ENCODE measurements at regions not wholly inside any gene's neighbourhood (a gene's known extent, or its start where the extent isn't known, plus 50 kb on each side); places are given as distances from the start of the nearest gene placed in this dataset.
"Not testable (repeated sequence)": the region's sequence is repeated elsewhere in the genome, so short reads cannot be mapped to it uniquely, and the experiment has no call there.

DNA sequence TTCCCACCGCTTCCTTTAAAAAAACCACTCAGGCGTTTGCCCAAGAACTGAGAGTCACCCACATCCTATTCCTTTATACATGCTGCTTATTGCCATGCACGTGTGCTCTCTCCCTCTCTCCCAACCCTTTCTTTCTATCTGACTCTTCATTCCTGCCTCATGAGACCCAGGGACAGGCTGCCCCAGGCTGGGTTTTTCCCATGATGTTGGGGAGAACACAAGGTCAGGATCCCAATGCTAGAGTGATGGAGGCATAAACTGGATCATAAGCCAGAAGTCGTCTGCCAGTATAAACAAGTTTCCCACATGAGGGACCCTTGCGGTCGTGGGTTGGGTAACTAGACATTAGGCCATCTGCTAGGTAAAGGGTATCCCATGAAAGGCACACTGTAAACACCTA is 64.9 kb downstream of the CD2 start:
- DNase-seq, result no peak

- DNase-seq, result no peak
Observed at GRCh38 chr1:116820369-116820768, 66.1 kb downstream of the CD2 start.

- DNase-seq, result no peak
Observed at GRCh38 chr1:116821763-116822162, 67.5 kb downstream of the CD2 start.

- DNase-seq, result no peak
Observed at GRCh38 chr1:116824631-116825206, 70.5 kb downstream of the CD2 start.

DNA sequence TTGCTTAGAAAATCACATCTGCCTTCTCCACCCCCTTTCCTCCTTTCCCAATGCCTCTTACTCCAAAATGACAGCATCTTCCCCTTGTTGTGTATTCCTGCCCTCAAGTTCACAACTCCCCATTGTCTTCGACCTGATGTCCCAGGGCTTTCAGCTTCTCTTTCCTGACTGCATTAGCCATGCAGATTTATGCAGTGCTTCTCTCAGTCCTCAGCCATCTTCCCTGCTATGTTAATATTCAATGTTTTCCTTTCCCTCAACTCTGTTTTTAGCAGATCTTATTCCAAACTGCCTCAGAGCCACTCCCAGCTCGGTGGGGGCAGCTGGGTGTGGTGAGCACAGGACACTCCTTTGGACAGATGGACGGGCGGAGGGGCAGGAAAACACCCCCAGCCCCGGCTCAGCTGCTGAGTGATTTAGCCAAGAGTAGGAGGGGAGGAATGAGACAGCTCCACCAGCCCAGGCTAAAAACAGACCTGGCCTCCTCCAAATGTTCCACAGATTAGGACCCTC is 71.0 kb downstream of the CD2 start:
- no peak for DNase-seq

GRCh38 chr1:116825720-116826438 is 71.6 kb downstream of the CD2 start:
- no peak for DNase-seq

DNA sequence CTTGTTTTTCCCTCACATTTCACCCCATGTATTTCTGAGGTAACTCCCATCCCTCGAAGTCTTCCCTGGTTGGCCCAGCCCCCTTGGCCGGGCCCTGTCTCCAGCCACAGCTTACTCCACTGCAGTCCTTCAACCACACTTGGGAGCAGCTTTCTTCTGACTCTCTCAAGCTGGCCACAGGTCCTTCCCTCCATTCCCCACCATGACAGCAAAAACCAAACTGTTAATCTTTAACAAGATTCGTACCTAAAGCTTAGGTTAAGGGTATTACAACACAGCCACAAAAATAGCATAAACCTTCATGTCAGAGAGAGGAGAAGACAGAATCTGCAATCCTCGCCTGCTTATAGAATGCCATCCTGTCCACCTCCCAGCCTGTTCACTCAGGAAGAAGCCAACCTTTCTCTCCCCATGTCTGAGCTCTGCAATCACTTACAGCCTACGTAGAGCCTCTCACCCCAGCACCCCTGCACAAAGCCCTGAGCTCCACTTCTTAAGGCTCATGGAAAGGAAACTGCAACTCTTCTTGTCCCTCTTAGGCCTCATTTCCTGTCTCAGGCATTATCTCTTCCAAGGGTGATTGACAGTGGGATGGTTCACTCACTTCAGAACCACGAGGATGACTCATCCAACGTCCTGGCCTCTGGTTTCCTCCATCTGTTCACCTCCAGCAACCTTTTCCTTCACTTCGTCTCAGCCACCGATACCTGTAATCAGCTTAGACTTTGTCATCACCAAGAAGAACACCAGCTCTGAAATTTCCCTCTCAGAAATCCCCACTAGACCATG is 72.8 kb downstream of the CD2 start:
- peak; percentile 38 for DNase-seq

- no peak for DNase-seq
Observed at GRCh38 chr1:116827607-116828105, 73.4 kb downstream of the CD2 start.

GRCh38 chr1:116832308-116832931 is 77.3 kb upstream of the PTGFRN start:
- no peak for DNase-seq

DNA sequence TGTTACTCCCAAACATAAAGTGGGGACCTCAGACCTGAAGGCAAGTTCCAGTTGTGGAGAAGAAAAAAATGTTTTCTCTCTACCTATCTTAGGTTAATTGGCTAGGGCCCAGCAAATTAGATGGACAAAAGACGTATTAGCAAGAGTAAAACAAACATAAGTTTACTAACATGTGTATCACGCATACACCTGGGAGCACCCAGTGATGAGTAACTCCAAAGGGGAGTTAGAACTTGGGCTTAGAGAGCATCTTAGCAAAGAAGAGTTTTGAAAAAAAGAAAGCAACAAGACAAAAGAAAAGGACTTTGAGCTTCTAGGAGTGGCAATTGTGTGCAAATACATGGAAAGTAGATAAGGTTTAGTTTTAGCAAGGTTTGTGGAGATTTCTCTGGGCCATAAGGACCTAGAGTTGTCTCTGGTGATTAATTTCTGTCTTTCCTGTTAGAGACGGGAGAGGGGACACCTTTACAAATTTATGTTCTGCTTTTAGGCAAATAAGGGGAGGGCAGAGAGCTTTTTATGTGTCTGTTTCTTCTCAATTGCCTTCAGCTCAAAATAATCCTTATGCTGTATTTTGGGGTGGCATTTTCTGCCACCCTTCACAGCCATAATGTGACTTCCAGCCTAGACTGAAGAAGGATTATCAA is 76.7 kb upstream of the PTGFRN start:
- no peak for DNase-seq

GRCh38 chr1:116833718-116834117 is 76.0 kb upstream of the PTGFRN start:
- DNase-seq, result no peak

DNA sequence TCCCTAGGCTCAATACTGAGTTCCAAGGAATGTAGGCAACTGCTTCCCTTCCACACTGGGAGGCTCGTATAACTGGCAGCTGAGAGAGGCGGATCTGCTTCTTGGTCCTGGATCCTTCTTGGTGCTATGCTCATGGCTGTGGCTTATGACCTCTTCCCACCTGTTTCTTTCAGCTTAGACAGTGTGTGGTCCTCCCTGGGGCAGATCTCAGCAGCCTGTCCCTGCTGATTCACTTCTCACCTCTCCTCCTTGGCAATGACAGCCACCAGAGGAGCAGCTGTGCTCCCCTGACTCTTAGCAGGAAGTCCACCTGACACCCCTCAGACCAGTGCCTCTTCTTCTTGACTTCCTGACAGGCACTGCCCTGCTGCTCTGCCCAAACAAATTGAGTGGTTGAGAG is 75.1 kb upstream of the PTGFRN start:
- DNase-seq, result no peak

GRCh38 chr1:116835161-116835560 is 74.6 kb upstream of the PTGFRN start:
- no peak for DNase-seq

DNA sequence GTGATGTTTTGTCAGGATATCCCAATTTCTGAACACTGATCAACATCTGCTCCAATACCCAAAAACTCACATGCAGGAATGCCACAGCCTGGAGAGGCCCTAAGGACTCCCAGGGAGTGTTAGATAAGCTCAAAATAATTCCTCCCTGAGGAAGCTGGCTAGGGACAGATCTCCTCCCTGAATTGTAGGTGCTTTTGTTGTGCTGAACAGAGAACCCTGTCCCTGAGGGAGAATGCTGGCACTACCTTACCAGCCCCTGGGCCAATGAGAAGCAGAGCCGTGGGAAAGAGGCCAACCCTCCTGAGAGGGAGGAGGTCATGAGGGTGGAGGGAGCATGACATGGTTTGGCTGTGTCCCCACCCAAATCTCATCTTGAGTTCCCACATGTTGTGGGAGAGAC is 73.6 kb upstream of the PTGFRN start:
- DNase-seq, result no peak

- no peak for DNase-seq
Observed at GRCh38 chr1:116841569-116842344, 68.0 kb upstream of the PTGFRN start.

- DNase-seq, result no peak
Observed at GRCh38 chr1:116842654-116843053, 67.1 kb upstream of the PTGFRN start.

- DNase-seq, result no peak
Observed at GRCh38 chr1:116844775-116845174, 64.9 kb upstream of the PTGFRN start.

DNA sequence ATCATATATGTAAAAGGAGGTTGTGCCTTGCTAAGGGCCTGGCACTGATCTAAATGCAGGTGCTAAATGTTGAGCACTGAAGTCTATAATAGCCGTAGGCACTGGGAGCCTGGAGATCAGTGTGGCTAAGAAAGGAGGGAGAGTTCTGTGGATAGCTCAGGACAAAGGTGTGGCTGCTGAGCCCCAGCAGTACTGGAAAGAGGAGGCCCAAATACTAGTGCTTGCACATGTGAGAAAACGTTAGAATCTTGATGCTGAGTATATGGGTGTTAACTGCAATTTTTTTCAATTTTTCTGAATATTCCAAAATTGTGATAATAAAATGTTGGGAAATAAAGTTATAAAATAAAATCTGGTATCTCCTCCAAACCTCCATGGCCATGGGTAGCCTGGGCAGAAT is 62.5 kb upstream of the PTGFRN start:
- DNase-seq, result no peak

DNA sequence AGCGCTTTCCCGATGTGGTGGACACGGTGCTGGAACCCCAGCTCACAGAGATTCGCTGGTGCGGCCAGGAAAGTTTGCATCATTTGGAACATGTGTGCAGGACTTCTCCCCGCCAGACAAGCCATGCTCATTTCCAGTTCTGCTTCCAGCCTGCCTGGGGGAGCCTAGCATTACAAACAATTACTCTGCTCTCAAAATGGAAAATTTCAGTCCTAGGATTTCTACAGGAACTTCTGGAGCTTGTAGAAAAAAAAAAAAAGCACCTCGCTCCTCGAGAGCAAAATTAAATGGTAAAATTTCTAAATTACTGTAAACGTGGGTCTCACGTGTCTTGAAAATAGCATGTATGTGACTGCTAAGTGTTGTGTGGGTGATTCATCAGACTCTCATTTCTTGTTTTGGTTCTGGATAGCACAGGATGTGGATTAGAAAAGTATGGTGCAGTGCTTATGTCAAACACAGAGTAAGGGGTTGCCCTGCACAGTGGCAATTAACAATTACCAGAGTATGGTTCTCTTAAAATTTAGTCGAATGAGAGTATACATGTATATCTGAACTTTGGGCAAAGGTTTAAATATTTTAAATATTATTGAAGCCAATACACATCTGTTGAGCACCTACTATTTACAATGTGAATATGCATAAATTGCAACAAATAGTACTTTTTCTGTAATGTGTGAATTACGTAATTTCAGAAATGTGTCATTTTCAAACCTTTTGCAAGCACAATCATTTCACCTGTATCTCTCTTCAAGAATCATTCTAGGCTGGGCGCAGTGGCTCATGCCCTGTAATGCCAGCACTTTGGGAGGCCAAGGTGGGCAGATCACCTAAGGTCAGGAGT is 61.8 kb upstream of the PTGFRN start:
- no peak for DNase-seq

GRCh38 chr1:116850436-116850835 is 59.3 kb upstream of the PTGFRN start:
- no peak for DNase-seq

GRCh38 chr1:116851189-116851588 is 58.5 kb upstream of the PTGFRN start:
- DNase-seq, result not testable (repeated sequence)
